Activated T-cell treated with anti-CD3 and anti-CD28 coated beads for 48 hours (primary cell): ENCODE measurements at regions not wholly inside any gene's neighbourhood (a gene's known extent, or its start where the extent isn't known, plus 50 kb on each side); places are given as distances from the start of the nearest gene placed in this dataset.

Experiments
- DNase-seq: peaks from one replicate; pipeline ENCODE4 v3.0.0-alpha.2; 2020; ENCODE audit warnings: low read depth

DNA sequence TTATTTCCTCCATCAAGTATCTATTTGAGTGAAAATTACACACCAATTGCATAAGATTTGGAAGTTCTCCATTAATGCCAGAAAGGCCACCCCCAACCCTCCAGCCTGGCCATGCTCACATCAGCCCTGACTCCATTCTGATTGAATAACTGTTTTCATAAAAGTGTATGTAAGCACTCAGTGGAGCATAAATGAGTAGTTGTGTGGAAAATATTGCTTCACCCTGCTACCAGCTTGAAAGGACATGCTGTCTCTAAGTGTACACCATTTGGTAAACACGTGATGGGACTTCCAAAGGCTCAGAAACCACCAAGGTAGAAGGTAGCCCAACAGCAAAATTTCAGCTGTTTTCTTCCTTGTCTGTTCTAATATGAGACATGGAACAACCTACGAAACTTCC is 393.8 kb downstream of the ZNF385D start:
- DNase-seq, result no peak

DNA sequence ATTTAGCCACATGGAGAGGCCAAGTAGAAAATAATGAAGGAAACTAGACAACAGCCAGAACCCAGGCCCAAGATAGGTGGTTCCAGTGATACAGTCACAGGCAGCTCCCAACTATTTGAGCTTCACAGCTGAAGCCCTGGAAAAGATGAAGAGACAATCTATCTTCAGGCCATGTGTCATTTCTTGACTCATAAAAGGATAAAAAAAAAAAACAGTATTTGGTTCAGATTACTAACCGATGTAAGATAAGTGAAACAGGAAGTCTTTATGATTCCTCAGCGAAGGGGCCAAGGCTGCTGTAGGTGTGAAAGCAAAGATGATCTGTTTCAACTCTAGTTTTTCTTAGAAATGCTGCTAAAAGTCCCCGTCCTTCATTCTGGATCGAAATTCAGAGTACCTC is 394.6 kb downstream of the ZNF385D start:
- DNase-seq, result no peak

DNA sequence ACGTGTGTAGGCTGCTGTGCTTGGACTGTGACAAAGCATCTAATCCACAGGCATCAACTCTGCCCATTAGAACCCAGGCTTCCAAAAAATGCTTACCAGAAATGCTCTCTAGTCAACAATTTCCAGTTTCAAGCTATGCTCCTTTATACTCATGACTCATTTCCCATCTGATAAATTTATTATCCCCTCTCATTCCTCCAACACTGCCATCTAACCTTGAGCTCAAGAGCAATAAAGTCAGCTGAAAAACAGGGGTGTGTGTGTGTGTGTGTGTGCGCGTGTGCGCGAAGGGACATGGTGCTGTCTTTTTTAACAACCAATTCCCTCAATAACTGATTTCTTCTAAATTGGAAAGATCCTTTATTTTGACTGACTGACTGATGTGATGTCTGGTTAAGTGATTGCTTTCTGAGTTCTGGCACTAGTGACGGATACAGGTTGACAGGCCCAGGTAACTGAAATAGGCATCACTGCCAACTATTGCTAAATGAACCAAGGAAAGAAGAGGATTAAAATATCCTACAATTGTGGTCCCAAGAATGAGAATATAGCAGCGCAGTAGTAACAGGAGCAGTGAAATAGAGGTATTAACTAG is 405.5 kb downstream of the ZNF385D start:
- DNase-seq, result no peak

DNA sequence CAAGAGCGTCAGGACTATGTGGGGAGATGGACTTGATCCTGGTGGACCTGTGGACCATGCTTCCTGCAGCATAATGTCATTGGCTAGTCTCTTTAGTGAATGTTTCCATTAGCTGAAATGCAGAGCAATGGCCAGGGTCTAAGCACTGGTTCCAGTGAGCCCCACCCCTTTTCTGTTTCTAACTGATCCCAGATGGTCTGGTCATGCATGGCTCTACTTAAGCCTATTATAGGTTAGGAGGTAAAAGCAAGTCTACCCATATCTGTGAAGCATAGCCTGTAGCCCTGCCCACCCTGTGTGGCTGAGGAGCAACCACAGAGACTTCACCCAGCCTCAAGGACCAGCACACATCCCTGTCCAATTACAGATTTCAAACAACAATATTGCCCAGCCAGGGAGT is 419.2 kb downstream of the ZNF385D start:
- no peak for DNase-seq

DNA sequence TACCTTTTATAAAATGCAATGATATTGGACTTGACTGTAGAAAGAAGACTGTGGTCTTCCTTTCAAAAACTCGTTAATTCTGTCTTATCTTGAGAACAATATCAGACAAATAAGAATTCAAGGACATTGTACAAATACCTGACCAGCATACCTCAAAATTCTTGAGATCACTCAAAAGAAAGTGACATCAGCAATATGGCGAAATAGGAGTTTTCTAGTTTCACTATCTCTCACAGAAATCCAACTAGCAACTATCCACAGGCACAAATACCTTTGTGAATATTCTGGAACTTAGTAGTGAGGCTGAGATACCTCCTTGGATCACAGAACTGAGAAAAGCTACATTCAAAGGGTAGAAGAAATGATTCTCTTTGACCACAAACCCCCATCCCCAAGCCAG is 419.7 kb downstream of the ZNF385D start:
- DNase-seq, result no peak

DNA sequence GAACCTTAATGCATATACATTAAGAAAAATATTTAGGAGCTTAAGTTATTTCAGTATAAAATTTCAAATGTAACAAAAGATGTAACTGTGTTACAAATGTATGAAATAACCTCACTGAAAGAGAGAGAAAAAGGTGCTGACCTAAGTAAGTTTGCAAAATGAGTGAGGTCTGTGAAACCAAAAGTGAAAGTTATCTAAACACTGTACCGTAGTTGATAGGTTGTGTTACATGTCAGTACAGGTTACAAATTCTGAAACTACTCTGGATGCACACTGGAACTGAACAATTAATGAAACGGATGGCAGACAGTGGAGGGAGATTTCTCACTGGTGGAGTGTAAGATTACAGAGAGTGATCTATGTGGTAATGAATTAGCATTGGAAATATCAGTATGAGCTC is 420.7 kb downstream of the ZNF385D start:
- DNase-seq, result no peak

DNA sequence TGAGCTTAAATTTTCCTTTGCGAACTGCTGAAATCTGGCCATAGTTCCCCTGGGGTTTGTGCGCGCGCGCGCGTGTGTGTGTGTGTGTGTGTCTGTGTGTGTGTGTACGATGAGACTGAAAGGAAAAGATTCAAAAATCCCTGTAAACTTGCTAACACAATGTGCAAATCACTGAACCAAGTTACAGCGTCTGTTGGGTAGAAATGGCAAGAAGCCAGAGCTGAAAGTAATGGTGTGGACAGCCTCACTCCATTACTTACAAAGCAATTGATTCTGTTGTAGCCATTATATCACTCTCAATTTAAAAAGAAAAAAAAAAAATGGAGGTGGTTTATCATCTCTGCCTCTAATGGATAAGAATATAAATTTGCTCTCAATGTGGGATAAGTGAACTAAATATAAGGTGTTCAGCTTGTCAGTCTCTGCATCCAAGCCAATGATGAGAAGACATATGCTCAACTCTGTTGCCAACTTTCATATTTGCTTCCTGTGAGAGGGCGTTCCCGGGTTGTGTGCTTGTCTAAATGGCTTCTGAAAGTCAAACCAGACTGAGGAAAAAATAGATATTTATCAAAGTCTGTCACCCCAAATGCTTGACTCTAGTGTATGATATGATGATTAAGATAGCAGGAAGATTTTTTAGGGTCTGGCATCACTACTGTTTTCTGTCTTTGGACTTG is 422.2 kb downstream of the ZNF385D start:
- DNase-seq, result no peak

DNA sequence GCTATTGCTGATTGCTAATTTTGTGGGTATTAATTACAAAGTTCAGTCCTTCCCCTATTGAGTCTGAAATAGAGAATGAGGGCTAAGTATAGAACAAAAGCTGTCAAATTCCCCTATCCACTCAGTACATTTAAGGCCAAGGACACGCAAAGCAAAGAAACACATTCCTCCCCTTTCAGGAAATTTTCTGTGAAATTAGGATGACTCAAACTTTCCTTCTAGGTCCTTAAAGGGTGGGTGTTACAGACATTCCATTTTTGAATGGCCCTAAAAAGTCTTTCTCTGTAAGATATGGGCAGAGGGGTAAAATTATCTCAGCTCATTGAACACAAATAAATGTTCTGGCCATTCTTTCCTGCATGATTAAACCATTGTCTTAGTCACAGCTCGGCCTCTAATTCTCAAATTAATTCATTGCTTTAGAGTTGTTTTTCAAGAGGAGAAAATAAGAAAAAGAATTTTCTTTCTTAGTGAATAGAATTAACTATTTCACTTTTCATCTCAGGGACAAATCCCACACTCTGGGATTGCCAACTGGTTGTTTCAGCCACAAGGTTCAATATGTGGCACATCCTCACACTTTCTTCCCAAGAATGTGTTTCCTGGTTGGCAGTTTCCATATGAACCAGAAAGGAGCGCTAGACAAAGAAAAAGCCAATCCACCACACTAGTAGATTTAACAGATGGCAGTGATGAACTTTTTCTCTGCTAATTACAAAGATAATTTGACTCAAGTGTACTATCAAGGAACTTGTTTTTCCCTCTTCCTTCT is 424.1 kb downstream of the ZNF385D start:
- no peak for DNase-seq

DNA sequence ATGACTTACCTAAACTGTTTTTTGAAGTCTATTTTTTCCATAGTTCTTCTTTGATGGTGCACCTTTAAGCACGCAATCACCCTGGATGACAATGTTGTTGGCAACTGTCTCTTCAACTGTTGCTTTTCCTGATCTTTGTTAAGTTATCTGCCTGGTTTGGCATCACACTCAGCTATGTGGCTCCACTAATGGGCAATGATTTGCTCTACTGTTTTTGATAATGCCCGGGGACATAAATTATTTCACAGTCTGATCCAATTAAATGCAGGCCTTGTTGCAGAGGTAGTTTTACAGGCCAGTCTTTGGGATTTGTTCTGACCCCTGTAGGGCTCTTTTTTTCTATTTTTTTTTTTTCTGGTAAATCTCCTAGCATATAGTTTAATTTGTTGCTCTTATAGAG is 436.3 kb downstream of the ZNF385D start:
- no peak for DNase-seq

DNA sequence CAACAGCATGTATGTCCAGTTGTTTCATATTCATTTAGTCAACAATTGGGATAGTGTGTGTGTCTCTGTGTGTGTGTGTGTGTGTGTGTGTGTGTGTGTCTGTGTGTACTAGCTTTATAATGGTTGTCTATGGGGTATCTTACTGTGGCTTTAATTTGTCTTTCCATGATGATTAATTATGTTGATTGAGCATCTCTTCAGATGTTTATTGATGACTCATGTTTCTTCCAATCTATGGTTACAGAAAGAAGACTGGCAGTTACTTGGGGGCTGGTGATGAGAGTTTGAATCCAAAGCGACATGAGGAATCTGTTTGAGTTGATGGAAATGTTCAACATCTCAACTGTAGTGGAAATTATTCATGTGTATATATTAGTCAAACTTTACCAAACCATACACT is 440.1 kb downstream of the ZNF385D start:
- no peak for DNase-seq

DNA sequence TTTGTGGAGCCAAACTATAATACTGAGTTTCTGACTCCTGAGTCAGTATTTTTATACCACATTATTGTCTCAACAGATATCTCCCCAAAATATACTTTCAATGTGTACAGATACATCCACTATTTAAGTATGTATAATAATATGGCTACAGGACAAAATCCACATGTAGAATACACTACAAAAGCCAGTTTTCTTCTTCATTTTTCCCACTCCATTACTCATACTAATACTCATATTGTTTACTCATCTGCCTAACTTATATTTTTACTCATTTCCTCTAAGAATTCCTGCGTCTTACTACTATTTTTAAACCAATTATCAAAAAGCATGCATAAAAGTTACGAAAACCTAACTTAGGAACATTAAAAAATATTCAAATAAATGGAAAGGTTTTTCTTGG is 440.8 kb downstream of the ZNF385D start:
- no peak for DNase-seq

DNA sequence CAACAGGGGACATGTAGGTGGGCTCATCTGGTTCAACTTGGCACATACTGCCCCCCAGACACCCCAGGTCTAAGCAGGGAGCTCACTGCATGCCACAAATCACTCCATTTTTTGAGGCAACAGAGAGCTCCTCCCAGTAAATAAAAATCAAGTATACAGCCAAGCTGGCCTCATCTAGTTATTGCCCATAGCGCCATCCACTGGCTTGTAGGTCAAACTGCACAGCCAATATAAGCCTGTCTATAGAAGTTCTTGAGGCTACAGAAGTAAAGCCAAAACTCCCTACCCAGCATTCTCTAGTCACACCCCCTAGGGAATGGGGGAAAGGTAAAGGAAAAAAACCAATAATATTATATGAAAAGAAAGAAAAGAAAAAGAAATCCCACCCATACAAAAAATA is 453.7 kb downstream of the ZNF385D start:
- no peak for DNase-seq

DNA sequence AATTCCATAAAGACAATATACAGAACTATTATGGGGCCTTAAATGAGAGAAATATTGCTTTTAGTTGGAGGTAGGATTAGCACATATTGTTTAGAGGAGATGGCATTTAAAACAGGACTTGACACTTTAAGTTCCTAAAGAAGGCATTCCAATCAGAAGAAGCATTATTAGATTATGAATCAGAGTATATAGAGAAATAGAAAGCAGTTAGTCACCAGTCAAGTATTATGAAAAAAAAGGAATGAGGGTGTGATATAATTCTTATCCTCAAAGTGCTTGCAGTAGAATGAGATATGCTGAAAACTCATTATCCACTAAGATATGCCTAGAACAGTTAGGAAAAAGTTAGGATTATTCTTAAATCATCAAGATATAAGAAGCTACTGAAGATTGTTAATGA is 456.2 kb downstream of the ZNF385D start:
- no peak for DNase-seq

DNA sequence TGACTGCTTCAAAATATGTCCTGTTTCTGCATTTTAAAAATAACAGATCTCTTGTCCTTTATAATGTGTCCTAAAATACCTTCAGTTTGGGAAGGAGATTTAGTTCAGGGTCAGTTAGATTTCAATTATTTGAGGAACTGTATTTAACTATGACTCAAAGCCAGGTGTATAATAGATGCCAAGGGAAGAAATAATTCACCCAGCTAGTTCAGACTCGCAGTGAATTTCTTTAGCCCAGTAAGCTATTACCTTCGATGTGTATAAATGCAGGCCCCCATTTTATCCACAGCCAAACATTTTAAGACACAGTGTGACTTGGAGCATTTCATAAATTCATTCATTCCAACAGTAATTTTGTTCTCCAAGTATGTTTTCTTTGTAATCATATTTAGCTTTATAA is 458.0 kb downstream of the ZNF385D start:
- no peak for DNase-seq

DNA sequence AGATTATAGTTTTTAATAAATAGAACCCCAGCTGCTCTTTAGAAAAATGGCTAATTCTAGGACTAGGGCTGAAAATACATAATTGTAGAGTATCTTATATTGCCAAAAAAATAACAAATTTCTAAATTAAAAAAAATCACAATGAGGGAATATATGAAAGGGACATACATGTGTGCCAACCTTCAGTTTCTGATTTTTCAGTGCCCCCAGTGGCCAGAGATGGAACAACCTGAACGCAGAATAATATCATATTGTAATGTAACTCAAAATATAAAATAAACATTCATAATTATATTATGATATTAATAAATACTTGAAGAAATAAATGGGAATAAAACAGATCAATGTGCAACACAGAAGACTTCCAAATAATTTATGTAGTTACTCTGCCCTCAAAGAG is 460.5 kb downstream of the ZNF385D start:
- DNase-seq, result no peak

DNA sequence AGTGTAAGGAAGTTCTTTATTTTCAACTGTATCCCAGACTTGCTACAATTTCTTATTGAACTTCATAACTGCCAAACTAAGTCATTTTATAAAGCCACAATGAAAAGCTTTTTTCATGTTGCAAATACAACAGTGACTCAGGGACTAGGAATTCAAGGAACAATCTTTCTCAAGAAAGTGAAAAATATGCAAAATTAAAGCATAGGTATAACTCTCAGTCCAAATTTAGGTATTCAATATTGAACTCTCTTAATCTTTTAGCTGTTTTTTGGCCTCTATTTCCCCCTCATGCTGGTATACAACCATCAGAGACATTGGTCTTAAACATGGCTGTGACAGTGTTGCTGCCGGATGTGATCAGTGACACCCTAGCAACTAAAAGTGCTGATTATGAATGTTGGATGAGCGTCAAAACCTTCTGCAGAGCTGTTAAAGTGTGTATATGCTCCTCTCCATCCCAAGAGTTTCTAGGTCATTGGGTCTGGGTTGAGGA is 476.9 kb downstream of the ZNF385D start:
- no peak for DNase-seq

DNA sequence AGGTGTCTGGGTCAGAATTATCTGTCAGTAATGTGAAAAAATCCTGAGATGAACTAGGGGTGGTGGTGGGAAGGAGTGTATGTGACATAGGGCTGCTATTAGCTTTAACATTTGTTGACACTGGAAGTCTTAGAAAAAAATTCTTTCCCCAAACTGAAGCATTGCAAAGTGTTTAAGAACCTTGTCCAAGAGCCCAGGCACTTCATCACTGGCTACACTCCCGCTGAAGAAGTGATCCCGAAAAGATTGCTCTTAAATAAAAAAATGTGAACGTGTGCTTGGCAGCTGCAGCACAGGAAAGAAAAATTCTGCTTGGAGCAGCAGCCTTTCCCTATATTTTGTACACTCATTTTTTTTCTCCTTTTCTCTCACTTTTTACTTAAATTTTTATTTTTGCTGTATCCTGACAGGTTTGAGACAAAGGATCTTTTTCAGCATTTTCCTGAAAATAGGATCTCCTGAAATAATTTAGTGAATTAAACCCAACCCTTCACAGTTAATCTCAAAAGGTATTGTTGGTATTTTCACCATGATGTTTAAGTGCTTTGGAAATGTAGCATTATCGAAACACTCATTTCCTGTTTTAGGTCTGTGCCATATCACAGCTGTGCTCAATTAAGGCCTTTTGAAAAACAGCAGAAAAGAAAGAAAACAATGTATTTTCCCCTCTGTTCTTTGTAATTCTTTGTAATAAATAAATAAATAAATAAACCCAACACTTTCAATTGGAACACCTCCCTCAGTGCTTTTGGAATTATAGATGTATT is 477.6 kb downstream of the ZNF385D start:
- DNase-seq, result no peak

DNA sequence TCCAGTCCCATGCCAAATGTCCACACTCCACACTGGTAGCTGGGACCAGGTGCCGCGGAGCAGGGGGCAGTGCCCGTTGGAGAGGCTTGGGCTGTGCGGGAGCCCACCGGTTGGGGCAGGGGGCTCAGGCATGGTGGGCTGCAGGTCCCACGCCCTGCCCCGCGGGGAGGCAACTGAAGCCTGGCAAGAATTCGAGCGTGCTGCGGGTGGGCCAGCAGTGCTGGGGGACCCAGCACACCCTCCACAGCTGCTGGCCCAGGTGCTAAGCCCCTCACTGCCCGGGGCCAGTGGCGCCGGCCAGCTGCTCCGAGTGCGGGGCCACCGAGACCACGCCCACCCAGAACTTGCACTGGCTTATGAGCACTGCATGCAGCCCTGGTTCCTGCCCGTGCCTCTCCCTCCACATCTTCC is 479.4 kb downstream of the ZNF385D start:
- DNase-seq, result no peak

DNA sequence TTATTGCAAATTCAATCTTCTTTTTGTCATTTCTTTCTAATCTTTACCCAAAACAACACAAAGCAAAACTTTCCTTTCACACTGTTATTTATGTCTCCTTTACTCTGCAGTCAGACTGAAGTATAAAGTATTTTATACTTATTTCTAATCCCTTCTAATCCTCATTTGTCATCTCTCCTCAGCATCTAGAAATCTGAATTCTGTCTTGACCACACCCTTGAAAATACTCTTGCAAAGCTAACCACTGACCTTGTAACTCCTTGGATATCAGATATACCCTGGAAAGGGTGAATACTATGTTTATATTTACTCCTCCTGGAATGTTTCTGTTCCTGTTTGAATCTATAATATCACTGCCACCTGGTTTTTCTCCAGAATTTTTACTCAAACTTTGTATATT is 481.1 kb downstream of the ZNF385D start:
- no peak for DNase-seq

DNA sequence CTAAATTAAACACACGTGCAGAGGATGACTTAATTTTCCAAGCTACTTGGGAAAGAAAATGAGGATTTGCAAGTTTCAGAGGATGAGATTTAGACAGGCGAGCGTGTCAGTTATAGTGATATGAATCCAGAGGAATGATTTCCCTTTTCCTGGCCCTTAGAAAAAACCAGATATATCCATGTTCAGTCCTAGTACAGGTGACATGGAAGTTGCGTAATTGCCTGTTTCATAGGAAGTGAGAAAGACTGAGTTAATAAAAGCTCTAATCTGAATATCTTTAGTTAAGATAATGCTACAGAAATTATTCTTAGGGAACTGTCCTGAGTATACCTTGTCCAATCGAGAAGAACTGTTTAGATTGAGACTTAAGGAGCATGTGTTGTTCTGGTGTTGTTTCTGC is 490.5 kb downstream of the ZNF385D start:
- DNase-seq, result no peak

DNA sequence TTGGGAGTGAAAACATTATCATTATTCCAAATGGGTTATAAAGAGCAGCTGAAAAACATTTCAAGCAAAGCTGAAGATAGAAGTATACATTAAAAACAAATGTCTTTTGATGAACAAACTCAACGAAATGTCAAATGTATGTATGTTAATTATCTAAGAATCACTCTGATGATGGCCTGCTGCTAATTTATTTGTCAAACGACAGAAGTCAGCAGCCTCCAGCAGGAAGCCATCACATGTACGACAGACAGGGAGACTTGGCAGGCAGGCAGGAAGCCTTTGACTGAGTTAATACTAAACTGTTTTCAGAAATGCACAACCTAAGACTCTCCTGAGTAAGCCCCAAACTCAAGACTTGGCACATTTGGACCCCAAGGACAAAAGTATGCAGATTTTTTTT is 491.1 kb downstream of the ZNF385D start:
- no peak for DNase-seq

DNA sequence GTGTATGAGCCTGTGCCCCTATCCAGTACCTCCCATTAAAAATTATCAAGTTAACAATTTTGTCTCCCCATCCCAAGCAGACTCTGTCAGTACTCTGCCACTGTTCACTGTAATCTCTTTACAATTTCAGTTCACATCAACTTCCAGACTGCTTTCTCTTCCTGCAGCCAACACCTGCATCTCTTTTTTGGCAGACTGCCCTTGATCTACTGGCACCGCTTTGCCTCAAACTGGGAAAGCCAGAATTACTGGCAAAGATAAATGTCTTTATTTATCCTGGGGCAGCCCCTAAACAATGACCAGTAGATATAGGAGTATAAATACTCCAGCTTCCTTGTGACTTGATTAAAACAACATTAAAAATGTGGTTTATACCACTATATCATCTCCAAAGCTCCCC is 494.1 kb downstream of the ZNF385D start:
- no peak for DNase-seq

DNA sequence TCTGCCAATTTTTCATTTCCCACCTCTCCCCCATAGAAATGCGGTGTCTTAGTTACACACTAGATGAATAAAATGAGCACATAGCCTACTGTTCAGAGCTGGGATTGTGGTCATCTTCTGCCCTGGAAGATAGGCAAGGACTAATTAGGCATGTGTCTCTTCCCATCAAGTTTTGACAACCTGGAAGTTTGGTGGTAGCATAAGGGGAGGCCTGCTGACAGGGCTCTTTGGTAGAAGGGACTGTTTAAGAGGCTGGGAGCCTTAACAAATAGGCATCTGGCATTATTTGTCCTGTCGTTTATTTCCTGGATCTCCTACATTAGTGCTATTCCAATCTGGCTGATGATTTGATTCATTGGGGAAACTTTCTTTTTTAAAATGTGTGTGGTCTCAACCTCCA is 512.3 kb downstream of the ZNF385D start:
- DNase-seq, result no peak
